Ramos (cell line): ENCODE measurements at regions not wholly inside any gene's neighbourhood (a gene's known extent, or its start where the extent isn't known, plus 50 kb on each side); places are given as distances from the start of the nearest gene placed in this dataset.

ENCODE experiments used
- in situ Hi-C: fragments of 300-500 bp; cut with MboI; formaldehyde crosslinking; loops from one replicate; pipeline ENCODE4 v1.14.3; 2022; ENCODE audit warnings: low sequenced_read_pairs; ENCODE audit not compliant: unreplicated experiment

DNA sequence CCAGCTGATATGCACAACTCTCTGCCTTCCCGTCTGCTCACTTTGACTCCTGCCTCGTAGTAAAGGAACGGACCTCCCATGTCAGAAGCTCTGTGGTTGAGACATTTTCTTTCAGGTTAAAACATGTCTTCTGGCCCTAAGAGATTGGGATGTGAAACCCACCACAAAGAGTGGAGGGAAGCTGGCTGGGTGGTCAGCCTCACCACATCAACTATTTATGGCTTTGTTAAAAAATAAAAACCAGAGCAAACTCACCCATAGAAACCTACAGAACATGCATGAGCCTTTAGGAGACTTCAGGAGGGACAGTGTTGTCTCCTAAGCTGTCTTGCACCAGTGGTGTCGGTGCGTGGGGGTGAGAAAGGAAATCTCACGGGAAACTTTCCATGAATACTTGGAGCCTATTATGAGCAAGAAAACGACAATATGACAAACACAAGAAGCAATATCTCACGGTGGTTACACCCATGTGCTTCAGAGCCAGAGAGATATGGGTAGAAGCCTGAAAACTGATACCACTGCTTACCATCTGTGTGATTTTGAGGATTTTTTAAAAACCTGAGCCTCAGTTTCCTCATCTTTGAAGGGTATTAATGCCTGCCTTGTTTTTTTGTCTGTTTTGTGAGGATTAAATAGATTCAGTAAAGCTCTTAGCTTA lies 61.7 kb upstream of the XYLT1 start:
- in situ Hi-C loops: no loop called here

DNA sequence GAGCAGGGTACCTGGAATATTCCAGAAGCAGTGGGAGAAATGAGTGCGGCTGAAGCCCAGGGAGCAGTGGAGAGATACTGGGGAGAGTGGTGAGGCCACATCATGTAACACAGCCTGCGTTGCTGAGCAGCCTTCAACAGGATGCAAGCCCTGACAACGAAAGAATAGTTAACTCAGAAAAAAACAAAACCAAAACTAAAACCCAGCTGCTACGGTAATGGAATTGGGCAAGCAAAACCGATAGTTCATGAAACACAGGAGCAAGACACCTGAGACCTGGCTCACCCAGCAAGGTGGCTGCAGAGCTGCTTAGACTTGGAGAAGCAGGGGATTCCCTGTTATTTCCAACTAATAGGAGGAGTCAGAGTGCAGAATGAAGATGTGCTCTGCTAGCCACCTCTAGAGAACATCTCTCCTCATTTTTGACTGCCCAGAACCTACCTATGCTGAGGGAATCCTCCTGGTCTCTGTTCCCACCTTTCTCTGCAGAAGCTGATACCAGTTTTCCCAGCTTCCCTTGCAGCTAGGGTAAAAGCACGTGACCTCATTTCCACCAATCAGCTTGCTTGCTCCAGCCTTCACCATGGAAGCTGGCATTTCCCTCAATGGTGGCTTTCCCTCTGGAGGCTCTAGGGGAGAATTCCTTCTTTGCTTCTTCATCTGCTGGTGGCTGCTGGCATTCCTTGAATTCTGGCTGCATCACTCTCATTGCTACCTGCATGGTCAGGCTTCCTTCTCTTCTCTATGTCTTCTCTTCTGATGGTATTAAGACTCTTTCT lies 59.4 kb upstream of the XYLT1 start:
- in situ Hi-C loops: no loop called here

DNA sequence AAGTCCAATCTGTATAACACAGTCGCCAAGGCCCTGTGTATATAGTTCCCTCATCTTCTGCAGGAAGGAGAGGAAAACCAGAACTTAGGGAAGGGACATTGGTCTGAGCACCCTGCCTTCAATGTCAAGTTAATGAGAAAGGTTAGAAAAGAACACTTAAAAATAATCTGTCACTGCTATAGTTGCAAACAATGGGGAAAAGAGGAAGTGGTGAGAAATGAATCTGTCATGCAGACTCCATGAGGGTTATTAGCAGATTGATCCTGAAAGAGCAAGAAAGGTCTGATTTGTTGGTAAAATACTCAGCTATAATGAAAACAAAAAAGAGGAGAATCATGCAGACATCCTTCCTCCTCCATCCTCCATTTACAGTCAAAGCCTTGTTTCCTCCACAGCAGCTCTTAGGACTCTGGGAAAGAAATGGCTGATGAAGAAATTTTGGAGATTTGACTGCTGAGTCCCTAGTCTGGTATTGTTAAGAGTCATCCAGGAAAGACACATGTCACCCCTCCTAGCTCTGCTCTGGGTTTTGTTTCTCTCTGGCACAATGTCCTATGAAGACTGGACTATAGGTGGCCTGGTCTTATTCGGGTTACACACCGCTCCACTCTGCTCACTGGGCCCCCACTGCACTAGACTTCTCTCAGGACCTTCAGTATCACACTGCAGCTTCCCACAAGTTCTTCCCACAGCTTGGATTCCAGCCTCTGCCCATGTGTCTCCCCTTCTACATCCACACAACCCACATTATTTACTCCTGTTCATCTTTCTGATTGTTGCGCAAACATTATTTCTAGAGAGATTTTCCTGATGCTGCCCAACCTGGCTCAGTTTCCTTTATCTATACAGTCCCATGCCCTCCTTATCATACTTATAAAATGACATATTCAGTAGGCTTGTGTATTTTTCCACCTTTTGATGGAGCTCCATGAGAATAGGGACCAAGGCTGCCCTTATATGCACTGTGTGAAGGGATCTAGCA lies 56.5 kb upstream of the XYLT1 start:
- in situ Hi-C loops: no loop called here

DNA sequence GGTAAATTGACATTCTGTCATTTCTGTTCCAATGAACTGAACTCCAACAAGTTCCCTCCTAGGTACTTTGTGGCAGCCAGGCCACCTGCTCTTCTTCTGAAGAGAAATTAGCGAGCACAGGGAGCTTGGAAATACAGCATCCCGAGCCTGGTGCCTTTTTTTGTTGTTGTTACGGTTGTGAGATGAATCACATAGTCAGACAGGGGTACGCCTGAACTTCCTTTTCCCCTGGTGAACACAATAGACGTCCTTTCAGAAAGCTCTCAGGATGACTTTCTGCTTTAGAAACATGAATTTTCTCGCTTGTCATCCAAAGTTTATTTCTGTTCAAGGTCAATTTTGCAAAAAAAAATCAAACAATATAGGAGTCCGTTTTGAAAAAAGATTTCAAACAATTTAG lies 53.9 kb upstream of the XYLT1 start:
- in situ Hi-C loops: no loop called here

DNA sequence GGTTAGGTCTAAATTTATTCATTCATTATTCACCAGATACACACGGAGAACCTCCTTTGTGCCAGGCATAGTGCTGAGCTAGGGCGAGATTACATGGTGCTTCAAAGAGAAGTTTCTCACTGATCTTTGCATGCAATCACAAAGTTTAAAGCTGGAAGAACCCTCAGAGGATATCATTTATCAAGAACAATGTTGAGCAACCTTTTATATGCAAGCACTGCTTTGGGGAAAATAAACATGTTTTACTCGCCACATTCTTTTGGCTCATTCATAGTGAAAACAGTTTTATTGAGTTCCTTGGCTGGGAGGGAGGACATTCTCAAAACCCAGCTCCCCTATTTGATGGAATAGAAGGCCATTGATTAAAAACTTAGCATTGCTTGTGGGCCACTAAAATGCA lies 49.8 kb upstream of the XYLT1 start:
- in situ Hi-C loops: no loop called here
